B cell (primary cell): ENCODE measurements at regions not wholly inside any gene's neighbourhood (a gene's known extent, or its start where the extent isn't known, plus 50 kb on each side); places are given as distances from the start of the nearest gene placed in this dataset.

Experiments used
- ATAC-seq: fragments of 200-7000 bp; cut with Tn5 transposase; one replicate; pipeline ENCODE4 v1.10.0; 2021; ENCODE audit warnings: low read depth, mild to moderate bottlenecking, moderate number of reproducible peaks, moderate library complexity
- CTCF ChIA-PET: fragments of 350-600 bp; sonication (Branson Sonifier 250); formaldehyde crosslinking; loops from one replicate; lab custom pipeline; 2021; ENCODE audit warnings: antibody characterized with exemption, inconsistent platforms; lab: Charles Lee
- POLR2A ChIA-PET: fragments of 350-600 bp; sonication (Branson Sonifier 250); formaldehyde crosslinking; loops from one replicate; lab custom pipeline; 2021; ENCODE audit warnings: antibody characterized with exemption; lab: Charles Lee
- DNase-seq: peaks from one replicate; pipeline ENCODE4 v3.0.0; 2013
- H2AFZ ChIP-seq: 2 replicates; pipeline ENCODE4 v1.6.1; 2012; ENCODE audit warnings: mild to moderate bottlenecking, low read depth, low read length; ENCODE audit not compliant: insufficient read depth, poor library complexity, severe bottlenecking
- H3K27ac ChIP-seq, 2 donors: 1 replicate in 1 of 2; 2 replicates in 1 of 2; pipeline ENCODE4 v1.5.1; 2012 to 2013; ENCODE audit warnings: low read length in 2 of 2, mild to moderate bottlenecking in 2 of 2, moderate library complexity in 1 of 2
- H3K27me3 ChIP-seq, 4 experiments: fragments of 200-600 bp in 1 of 4; sonication (generic) in 1 of 4; replicated peaks in 1 of 4; 1 replicate in 2 of 4; 2 replicates in 2 of 4; pipeline versions ENCODE4 v1.6.1 to v1.7.0; 2013 to 2016; ENCODE audit warnings: low read length in 3 of 4, mild to moderate bottlenecking in 2 of 4, mixed read lengths in 1 of 4, moderate library complexity in 1 of 4; ENCODE audit not compliant: insufficient read depth in 4 of 4, control insufficient read depth in 3 of 4; ENCODE audit errors: control extremely low read depth in 1 of 4
- H3K36me3 ChIP-seq, 2 experiments: replicated peaks in 1 of 2; 1 replicate in 1 of 2; 2 replicates in 1 of 2; pipeline versions ENCODE4 v1.6.1 to v1.7.1; 2013; ENCODE audit warnings: low read length in 1 of 2; ENCODE audit not compliant: insufficient read depth in 2 of 2, control insufficient read depth in 1 of 2; ENCODE audit errors: control extremely low read depth in 1 of 2, extremely low read depth in 1 of 2
- H3K4me1 ChIP-seq, 2 donors: fragments of 200-600 bp in 1 of 2; sonication (generic) in 1 of 2; 1 replicate in 1 of 2; 2 replicates in 1 of 2; pipeline versions ENCODE4 v1.5.1 to v1.6.1; 2013 to 2017; ENCODE audit warnings: low read length in 2 of 2; ENCODE audit not compliant: control insufficient read depth in 2 of 2, insufficient read depth in 2 of 2
- H3K4me2 ChIP-seq: replicated peaks from 2 replicates; pipeline ENCODE3; 2012; ENCODE audit warnings: mild to moderate bottlenecking, low read depth, low read length; ENCODE audit not compliant: poor library complexity, severe bottlenecking
- H3K4me3 ChIP-seq, 5 experiments: fragments of 200-600 bp in 1 of 5; sonication (generic) in 1 of 5; 1 replicate in 3 of 5; 2 replicates in 2 of 5; pipeline versions ENCODE4 v1.5.1 to v1.7.0; 2011 to 2016; ENCODE audit warnings: low read length in 4 of 5, mild to moderate bottlenecking in 4 of 5, low read depth in 2 of 5, control low read depth in 1 of 5, moderate library complexity in 1 of 5; ENCODE audit not compliant: insufficient read depth in 1 of 5; ENCODE audit errors: control extremely low read depth in 1 of 5, extremely low read depth in 1 of 5
- H3K79me2 ChIP-seq: fragments of 200-600 bp; sonication (generic); one replicate; pipeline ENCODE4 v1.6.0; 2016; ENCODE audit warnings: low read length; ENCODE audit not compliant: control insufficient read depth, insufficient read depth
- H3K9ac ChIP-seq: fragments of 200-600 bp; sonication (generic); 2 replicates; pipeline ENCODE4 v1.6.1; 2017; ENCODE audit warnings: mild to moderate bottlenecking, low read length, moderate library complexity
- H3K9me3 ChIP-seq, 3 donors: one replicate each; pipeline versions ENCODE4 v1.6.1 to v1.7.1; 2013; ENCODE audit warnings: low read length in 2 of 3; ENCODE audit not compliant: control insufficient read depth in 2 of 3, insufficient read depth in 1 of 3; ENCODE audit errors: control extremely low read depth in 1 of 3
- H4K20me1 ChIP-seq: 2 replicates; pipeline ENCODE4 v1.6.0; 2012; ENCODE audit warnings: mild to moderate bottlenecking, low read length; ENCODE audit not compliant: insufficient read depth, control insufficient read depth, poor library complexity, severe bottlenecking
- H3K27ac Mint-ChIP-seq: one replicate; pipeline ENCODE4 v1.8.0; 2021; ENCODE audit warnings: mixed read lengths
- H3K27me3 Mint-ChIP-seq: one replicate; pipeline ENCODE4 v1.8.0; 2021; ENCODE audit warnings: mixed read lengths
- H3K4me1 Mint-ChIP-seq: one replicate; pipeline ENCODE4 v1.8.0; 2021; ENCODE audit warnings: mixed read lengths
- H3K4me3 Mint-ChIP-seq: one replicate; pipeline ENCODE4 v1.8.0; 2021; ENCODE audit warnings: mixed read lengths
- H3K9me3 Mint-ChIP-seq: one replicate; pipeline ENCODE4 v1.8.0; 2022; ENCODE audit warnings: mixed read lengths; ENCODE audit not compliant: insufficient read depth
- CTCF ChIP-seq: fragments of 200-600 bp; IDR thresholded peaks from one replicate; pipeline ENCODE4 v1.8.0; 2022; ENCODE audit warnings: antibody characterized with exemption, mild to moderate bottlenecking
- EZH2 ChIP-seq: IDR thresholded peaks from 2 replicates; pipeline ENCODE4 v1.6.1; 2012; ENCODE audit warnings: borderline replicate concordance, low read depth, mild to moderate bottlenecking, moderate library complexity, low read length; ENCODE audit not compliant: insufficient read depth, poor library complexity, severe bottlenecking
- WGBS: methylation state at CpG from one replicate; pipeline ENCODE4 v1.1.5; 2013; ENCODE audit warnings: missing lambda C conversion rate; ENCODE audit not compliant: insufficient coverage; 5-methylcytosine and 5-hydroxymethylcytosine counted together
- intact Hi-C: fragments of 100-400 bp; cut with micrococcal nuclease; formaldehyde crosslinking; loops from one replicate; pipeline ENCODE4 v1.10.0; 2022

GRCh38 chr13:43959291-43959690 is 79.6 kb downstream of the LACC1 start:
- Mint-ChIP-seq H3K4me1 (no peaks in the 10 kb centered on the region), H3K4me3 (no peak overlapping the region), H3K27me3 (peaks cover 22% of the 10 kb centered on the region), H3K27ac (no peak overlapping the region), H3K9me3 (no peaks in the 10 kb centered on the region)
- H3K79me2 ChIP-seq: no peaks in the 10 kb centered on the region
- intact Hi-C loops: no loop called here
- 100% methylated on average over 1 of the region's 2 CpGs for WGBS
- no peak overlapping the region for H2AFZ ChIP-seq
- DNase-seq (no peak), ATAC-seq (no peak)
- no peaks in the 10 kb centered on the region for H3K9me3 ChIP-seq
- H3K27me3 ChIP-seq: peaks cover 0 to 5% (median 2%) of the 10 kb centered on the region in 4 experiments
- no peak overlapping the region for H3K9ac ChIP-seq
- no peaks in the 10 kb centered on the region for H3K36me3 ChIP-seq
- ChIA-PET CTCF (no interaction called here), POLR2A (no interaction called here)
- H3K4me2 ChIP-seq: no peak overlapping the region
- H4K20me1 ChIP-seq: no peaks in the 10 kb centered on the region
- TF ChIP-seq EZH2: no peak
- TF ChIP-seq CTCF: no peak
- no peak overlapping the region for H3K4me3 ChIP-seq
- H3K4me1 ChIP-seq: no peaks in the 10 kb centered on the region
- no peak overlapping the region for H3K27ac ChIP-seq

GRCh38 chr13:43961909-43962308 is 82.2 kb downstream of the LACC1 start:
- Histone ChIP-seq H2AFZ (no peak overlapping the region), H4K20me1 (no peaks in the 10 kb centered on the region), H3K27me3 (no peaks in the 10 kb centered on the region), H3K4me2 (no peak overlapping the region), H3K27ac (no peak overlapping the region), H3K36me3 (no peaks in the 10 kb centered on the region), H3K4me1 (no peaks in the 10 kb centered on the region), H3K4me3 (no peak overlapping the region), H3K9ac (no peak overlapping the region), H3K79me2 (no peaks in the 10 kb centered on the region), H3K9me3 (no peaks in the 10 kb centered on the region)
- Mint-ChIP-seq H3K27ac (no peak overlapping the region), H3K4me1 (no peaks in the 10 kb centered on the region), H3K27me3 (peaks cover 10% of the 10 kb centered on the region), H3K4me3 (no peak overlapping the region), H3K9me3 (no peaks in the 10 kb centered on the region)
- DNase-seq: no peak
- POLR2A ChIA-PET: no interaction called here
- 90% methylated on average over 2 of the region's 4 CpGs for WGBS
- CTCF ChIA-PET: no interaction called here
- ATAC-seq: no peak
- intact Hi-C loops: no loop called here
- no peak for TF ChIP-seq EZH2
- no peak for TF ChIP-seq CTCF
